OCI-LY1 (cell line): ENCODE measurements at regions not wholly inside any gene's neighbourhood (a gene's known extent, or its start where the extent isn't known, plus 50 kb on each side); places are given as distances from the start of the nearest gene placed in this dataset.

Experiments
- EZH2 ChIP-seq: fragments of 200-600 bp; sonication (generic), shearing (Covaris generic); IDR thresholded peaks from 2 replicates; pipeline ENCODE4 v1.8.0; 2017; ENCODE audit warnings: borderline replicate concordance, mixed run types, mild to moderate bottlenecking, antibody characterized with exemption, low read length, moderate library complexity, mixed read lengths
- TF ChIP-seq, protein P1 (sequence below): fragments of 200-600 bp; sonication (generic), shearing (Covaris generic); IDR thresholded peaks from 2 replicates; pipeline ENCODE4 v1.5.1; 2017; ENCODE audit warnings: mild to moderate bottlenecking, antibody characterized with exemption, low read length, moderate library complexity, mixed read lengths

DNA sequence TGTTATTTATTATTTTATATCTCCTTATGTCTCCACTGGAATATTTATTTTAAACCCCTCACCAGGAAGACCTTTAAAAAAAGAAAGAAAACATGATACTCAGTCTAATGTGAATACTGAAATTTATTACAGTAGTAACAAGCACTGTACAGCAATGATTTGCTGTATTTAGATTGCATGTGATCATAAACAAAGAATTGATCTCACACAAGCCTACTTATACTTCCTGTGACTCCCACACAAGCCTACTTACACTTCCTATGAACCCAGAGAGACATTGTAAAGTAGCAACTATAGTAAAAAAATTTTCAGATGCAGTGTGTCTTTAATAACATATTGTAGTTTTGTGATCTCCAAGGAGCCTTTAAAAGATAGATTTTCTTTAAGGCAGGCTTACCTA, 142.7 kb upstream of the SYT1 start:
- TF ChIP-seq, protein P1, sequence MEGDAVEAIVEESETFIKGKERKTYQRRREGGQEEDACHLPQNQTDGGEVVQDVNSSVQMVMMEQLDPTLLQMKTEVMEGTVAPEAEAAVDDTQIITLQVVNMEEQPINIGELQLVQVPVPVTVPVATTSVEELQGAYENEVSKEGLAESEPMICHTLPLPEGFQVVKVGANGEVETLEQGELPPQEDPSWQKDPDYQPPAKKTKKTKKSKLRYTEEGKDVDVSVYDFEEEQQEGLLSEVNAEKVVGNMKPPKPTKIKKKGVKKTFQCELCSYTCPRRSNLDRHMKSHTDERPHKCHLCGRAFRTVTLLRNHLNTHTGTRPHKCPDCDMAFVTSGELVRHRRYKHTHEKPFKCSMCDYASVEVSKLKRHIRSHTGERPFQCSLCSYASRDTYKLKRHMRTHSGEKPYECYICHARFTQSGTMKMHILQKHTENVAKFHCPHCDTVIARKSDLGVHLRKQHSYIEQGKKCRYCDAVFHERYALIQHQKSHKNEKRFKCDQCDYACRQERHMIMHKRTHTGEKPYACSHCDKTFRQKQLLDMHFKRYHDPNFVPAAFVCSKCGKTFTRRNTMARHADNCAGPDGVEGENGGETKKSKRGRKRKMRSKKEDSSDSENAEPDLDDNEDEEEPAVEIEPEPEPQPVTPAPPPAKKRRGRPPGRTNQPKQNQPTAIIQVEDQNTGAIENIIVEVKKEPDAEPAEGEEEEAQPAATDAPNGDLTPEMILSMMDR, result no peak
- no peak for TF ChIP-seq EZH2
